Right lobe of liver (tissue), 6 donors: ENCODE measurements at regions not wholly inside any gene's neighbourhood (a gene's known extent, or its start where the extent isn't known, plus 50 kb on each side); places are given as distances from the start of the nearest gene placed in this dataset.

Experiments
- ATAC-seq, 4 donors: fragments of 200-7000 bp; cut with Tn5 transposase; one replicate each; pipeline ENCODE4 v1.9.1; 2020; ENCODE audit warnings: mild to moderate bottlenecking in 4 of 4, moderate library complexity in 4 of 4
- DNase-seq, 3 donors: peaks; one replicate each; pipeline ENCODE4 v3.0.0-alpha.2; 2020
- H3K27ac ChIP-seq, 3 donors: fragments of 200-600 bp; one replicate each; pipeline ENCODE4 v1.8.0; 2022
- H3K27me3 ChIP-seq, 2 donors: fragments of 200-600 bp; one replicate each; pipeline ENCODE4 v1.8.0; 2022
- H3K36me3 ChIP-seq, 4 donors: fragments of 200-600 bp; sonication (generic) in 1 of 4; one replicate each; pipeline versions ENCODE4 v1.5.1 to v1.8.0; 2017 to 2022; ENCODE audit warnings: control low read depth in 1 of 4
- H3K4me1 ChIP-seq, 4 donors: fragments of 200-600 bp; sonication (generic) in 1 of 4; one replicate each; pipeline versions ENCODE4 v1.5.1 to v1.8.0; 2017 to 2022; ENCODE audit warnings: control low read depth in 1 of 4
- H3K4me3 ChIP-seq, 3 donors: fragments of 200-600 bp; one replicate each; pipeline ENCODE4 v1.8.0; 2022
- H3K9me3 ChIP-seq, 4 donors: fragments of 200-600 bp; sonication (generic) in 1 of 4; one replicate each; pipeline versions ENCODE4 v1.5.1 to v1.8.0; 2017 to 2022; ENCODE audit warnings: control low read depth in 1 of 4
- CTCF ChIP-seq, 4 donors: fragments of 200-600 bp in 3 of 4; fragments of 450-650 bp in 1 of 4; IDR thresholded peaks; one replicate each; pipeline versions ENCODE4 v1.5.1 to v1.8.0; 2016 to 2022; ENCODE audit warnings: antibody characterized with exemption in 4 of 4, mild to moderate bottlenecking in 2 of 4
- POLR2A ChIP-seq: fragments of 450-650 bp; IDR thresholded peaks from one replicate; pipeline ENCODE4 v1.6.1; 2017; ENCODE audit warnings: antibody characterized with exemption, mild to moderate bottlenecking
- WGBS: methylation state at CpG from one replicate; pipeline ENCODE4 v1.1.6; 2018; ENCODE audit warnings: low coverage, low lambda C conversion rate; ENCODE audit not compliant: insufficient coverage; ENCODE audit errors: missing lambda C conversion rate; 5-methylcytosine and 5-hydroxymethylcytosine counted together
- intact Hi-C, 2 donors: fragments of 100-400 bp; cut with DNase I; formaldehyde crosslinking; loops; one replicate each; pipeline versions ENCODE4 v1.11.2 to v1.14.1; 2022
- donor health status: DM: no; HTN: yes; CAD: no.
- donor health status: DM: no; HTN: no; CAD: no.
- donor health status: DM: no; HTN: no; CAD: no.
- donor health status: DM: no; HTN: yes; CAD: no.
- donor health status: DM: no; HTN: yes; CAD: no.

- intact Hi-C loops: no loop called here
- H3K27me3 ChIP-seq: no peaks in the 10 kb centered on the region
- H3K4me3 ChIP-seq: no peak overlapping the region
- no peaks in the 10 kb centered on the region for H3K4me1 ChIP-seq
- H3K36me3 ChIP-seq: no peaks in the 10 kb centered on the region
- peak in 1 of 4 donors; percentile 22 for ATAC-seq
- DNase-seq: no peak
- TF ChIP-seq CTCF (IDR thresholded peaks at IDR 0.05): no peak
- no peak for TF ChIP-seq POLR2A
- no peaks in the 10 kb centered on the region for H3K9me3 ChIP-seq
- no peak overlapping the region for H3K27ac ChIP-seq
- WGBS: 56% methylated on average over 2 of the region's 13 CpGs
Observed at GRCh38 chr10:37711617-37712488, 145.6 kb downstream of the ZNF248 start.

GRCh38 chr10:37710831-37711616 lies 146.4 kb downstream of the ZNF248 start:
- no peaks in the 10 kb centered on the region for H3K27me3 ChIP-seq
- DNase-seq: no peak
- H3K36me3 ChIP-seq: no peaks in the 10 kb centered on the region
- H3K27ac ChIP-seq: no peak overlapping the region
- intact Hi-C loops: no loop called here
- WGBS: no CpG with 5 or more reads among the region's 7 CpGs
- H3K4me3 ChIP-seq: no peak overlapping the region
- no peaks in the 10 kb centered on the region for H3K4me1 ChIP-seq
- no peak for TF ChIP-seq POLR2A
- no peak for TF ChIP-seq CTCF (IDR thresholded peaks at IDR 0.05)
- H3K9me3 ChIP-seq: no peaks in the 10 kb centered on the region
- ATAC-seq: peak in 1 of 4 donors; percentile 14

DNA sequence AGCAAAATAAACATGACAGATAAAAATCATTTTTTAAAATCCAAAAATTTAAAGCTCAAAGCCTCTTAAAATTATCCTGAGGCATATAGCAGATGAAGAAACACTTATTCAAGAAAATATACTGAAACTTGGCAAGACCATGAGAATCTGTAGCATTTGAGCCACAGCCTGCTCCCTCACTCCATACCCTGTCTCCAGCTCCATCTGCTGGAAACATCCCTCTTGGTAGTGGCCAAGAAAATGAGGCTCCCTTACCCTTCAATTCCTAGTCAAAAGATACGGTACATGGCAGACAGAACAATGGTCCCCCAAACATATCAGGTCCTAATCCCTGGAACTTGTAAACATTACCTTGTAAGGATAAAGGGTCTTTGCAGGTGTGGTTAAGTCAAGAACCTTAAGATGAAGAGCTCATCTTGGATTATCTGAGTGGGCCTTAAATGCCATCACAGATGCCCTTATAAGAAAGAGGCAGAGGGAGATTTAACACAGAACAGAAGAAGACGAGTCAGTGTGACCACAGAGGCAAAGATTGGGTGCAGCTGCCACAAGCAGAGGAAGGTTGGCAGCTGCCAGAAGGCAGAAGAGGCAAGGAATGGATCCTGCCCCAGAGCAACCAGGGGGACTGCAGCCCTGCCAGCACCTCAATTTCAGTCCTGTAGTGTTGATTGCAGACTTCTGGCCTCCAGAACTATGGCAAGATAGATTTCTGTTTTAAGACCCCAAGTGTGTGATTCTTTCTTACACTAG lies 149.4 kb downstream of the ZNF248 start:
- no peak overlapping the region for H3K27ac ChIP-seq
- H3K4me3 ChIP-seq: no peak overlapping the region
- intact Hi-C loops: no loop called here
- H3K36me3 ChIP-seq: no peaks in the 10 kb centered on the region
- DNase-seq (no peak), ATAC-seq (peak in 1 of 4 donors; percentile 28)
- no peaks in the 10 kb centered on the region for H3K4me1 ChIP-seq
- TF ChIP-seq CTCF (IDR thresholded peaks at IDR 0.05) (peak in 1 of 4 donors; percentile 19), POLR2A (no peak)
- no peaks in the 10 kb centered on the region for H3K9me3 ChIP-seq
- WGBS: 44% methylated on average over 2 of the region's 2 CpGs
- no peaks in the 10 kb centered on the region for H3K27me3 ChIP-seq

- intact Hi-C loops: no loop called here
- no peaks in the 10 kb centered on the region for H3K27me3 ChIP-seq
- H3K27ac ChIP-seq: no peak overlapping the region
- no peaks in the 10 kb centered on the region for H3K9me3 ChIP-seq
- H3K36me3 ChIP-seq: no peaks in the 10 kb centered on the region
- DNase-seq (no peak), ATAC-seq (no peak)
- TF ChIP-seq CTCF (IDR thresholded peaks at IDR 0.05): no peak
- no peak for TF ChIP-seq POLR2A
- H3K4me1 ChIP-seq: no peaks in the 10 kb centered on the region
- 100% methylated on average over 2 of the region's 4 CpGs for WGBS
- no peak overlapping the region for H3K4me3 ChIP-seq
Observed at GRCh38 chr10:37704566-37704965, 152.8 kb downstream of the ZNF248 start.
